Heart left ventricle (tissue), 16 donors: ENCODE measurements at regions not wholly inside any gene's neighbourhood (a gene's known extent, or its start where the extent isn't known, plus 50 kb on each side); places are given as distances from the start of the nearest gene placed in this dataset.
A peak's percentile ranks its signal among the peaks of the same experiment; 100 is the strongest.

Source experiments
- ATAC-seq, 4 donors: fragments of 200-7000 bp; cut with Tn5 transposase; one replicate each; pipeline ENCODE4 v1.9.1; 2020 to 2022; ENCODE audit warnings: moderate library complexity in 4 of 4, mild to moderate bottlenecking in 3 of 4, moderate number of reproducible peaks in 1 of 4
- DNase-seq, 5 donors: peaks; one replicate each; pipeline ENCODE4 v3.0.0-alpha.2; 2020
- H3K27ac ChIP-seq, 12 donors: fragments of 200-600 bp; sonication (generic) in 4 of 12; one replicate each; pipeline versions ENCODE4 v1.5.0 to v1.8.0; 2016 to 2022; ENCODE audit warnings: mild to moderate bottlenecking in 2 of 12
- H3K27me3 ChIP-seq, 9 donors: fragments of 200-600 bp; sonication (generic) in 2 of 9; one replicate each; pipeline versions ENCODE4 v1.5.1 to v1.8.0; 2016 to 2022; ENCODE audit warnings: mild to moderate bottlenecking in 3 of 9
- H3K36me3 ChIP-seq, 9 donors: fragments of 200-600 bp; sonication (generic) in 2 of 9; one replicate each; pipeline versions ENCODE4 v1.5.0 to v1.8.0; 2018 to 2022; ENCODE audit warnings: mild to moderate bottlenecking in 2 of 9
- H3K4me1 ChIP-seq, 12 donors: fragments of 200-600 bp; sonication (generic) in 4 of 12; one replicate each; pipeline versions ENCODE4 v1.5.0 to v1.8.0; 2016 to 2022; ENCODE audit warnings: mild to moderate bottlenecking in 3 of 12
- H3K4me3 ChIP-seq, 12 donors: fragments of 200-600 bp; sonication (generic) in 4 of 12; one replicate each; pipeline versions ENCODE4 v1.5.0 to v1.8.0; 2017 to 2022; ENCODE audit warnings: mild to moderate bottlenecking in 9 of 12, moderate library complexity in 4 of 12
- H3K9me3 ChIP-seq, 12 donors: fragments of 200-600 bp; sonication (generic) in 4 of 12; one replicate each; pipeline versions ENCODE4 v1.5.0 to v1.8.0; 2016 to 2022; ENCODE audit warnings: mild to moderate bottlenecking in 1 of 12
- POLR2A ChIP-seq, 2 donors: fragments of 450-650 bp; IDR thresholded peaks; one replicate each; pipeline ENCODE4 v1.6.1; 2017; ENCODE audit warnings: antibody characterized with exemption in 2 of 2, mild to moderate bottlenecking in 2 of 2, moderate library complexity in 2 of 2
- WGBS, 4 donors: extraction: QIAGEN DNeasy Blood & Tissue Kit in 2 of 4; methylation state at CpG; one replicate each; pipeline versions ENCODE4 v1.1.5 to v1.1.7; 2013 to 2018; 5-methylcytosine and 5-hydroxymethylcytosine counted together
- intact Hi-C, 10 donors: fragments of 100-400 bp; cut with DNase I; formaldehyde crosslinking; loops; one replicate each; pipeline versions ENCODE4 v1.11.1 to v1.14.2; 2022
- TF ChIP-seq, protein P1 (sequence below), 12 donors: fragments of 200-600 bp; sonication (generic) in 4 of 12; IDR thresholded peaks; one replicate each; pipeline versions ENCODE4 v1.5.0 to v1.8.0; 2018 to 2022; ENCODE audit warnings: antibody characterized with exemption in 12 of 12, mild to moderate bottlenecking in 5 of 12
- donor health status: ischemic (EF 13 %, LVEDD 7.1; RV severe dilation, severe dysfunction).
- donor health status: healthy with polysubstance abuse.
- donor health status: DM: no; HTN: yes; CAD: no.
- donor health status: DM: no; HTN: no; CAD: no.
- donor health status: ischemic (EF 25% LVEDD 6.9; RV normal size, moderate dysfunction).
- donor health status: ischemic (EF 25% LVEDD 5.7; RV mildly dilated, moderate dysfunction).
- donor health status: healthy.
- donor health status: DM: yes; HTN: yes; CAD: no.
- donor health status: ischemic (EF 35%, LVEDD 5.7; RV mildly dilated, moderate dysfunction).
- donor health status: nonischemic (EF 11% LVEDD 7.7; RV severe dilation, severe dysfunction).
- donor health status: DM: yes; HTN: yes; CAD: no.
- donor health status: PGD.
- donor health status: ischemic (EF 29% LVEDD 5.4; RV normal size, mild dysfunction).
- donor health status: nonischemic (EF 23%, LVEDD 6.1; RV moderate dilation, normal function).

DNA sequence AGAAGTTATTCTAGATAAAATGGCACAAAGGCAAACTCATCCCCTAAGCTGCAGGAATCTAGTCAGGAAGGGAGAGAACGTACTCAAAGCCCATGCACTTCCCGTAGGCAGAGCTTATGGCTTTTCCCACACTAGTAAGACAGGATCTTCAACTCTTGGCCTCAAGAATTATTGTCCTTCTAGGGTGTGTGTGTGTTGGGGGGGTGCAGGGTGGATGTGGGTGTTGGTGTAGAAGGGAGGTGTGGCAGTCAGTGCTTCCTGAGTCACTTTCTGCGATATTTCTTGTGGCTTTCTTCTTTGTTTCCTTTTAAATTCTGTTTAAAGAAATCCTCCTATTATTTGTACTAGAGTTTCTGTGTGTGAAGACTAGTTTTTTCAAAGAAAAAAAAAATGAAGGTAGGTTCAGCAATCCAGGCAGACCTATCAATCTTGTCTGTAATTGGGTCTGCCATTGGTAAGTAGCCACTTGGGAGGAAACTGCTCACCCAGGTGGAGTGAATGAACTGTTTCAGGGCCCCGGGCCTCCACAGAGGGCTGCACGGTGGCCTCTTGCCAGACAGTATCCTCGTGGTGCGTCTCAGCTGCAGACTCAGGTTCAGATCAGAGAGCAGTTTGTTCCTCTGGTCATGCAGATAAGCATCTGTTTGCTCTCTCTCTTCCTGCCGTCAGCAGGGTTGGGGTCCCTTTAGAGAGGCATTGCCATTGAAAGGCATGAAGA lies 131.9 kb downstream of the NPR3 start:
- ATAC-seq (peak in 3 of 4 donors; percentile 42 to 64 (median 52)), DNase-seq (no peak)
- WGBS, 4 donors: 42 to 68% (median 55%) methylated on average over 8 of the region's 8 CpGs
- Histone ChIP-seq H3K27me3 (no peaks in the 10 kb centered on the region), H3K9me3 (no peaks in the 10 kb centered on the region), H3K4me3 (no peak overlapping the region), H3K27ac (no peak overlapping the region), H3K4me1 (peaks cover 0 to 8% (median 0%) of the 10 kb centered on the region in 12 donors), H3K36me3 (no peaks in the 10 kb centered on the region)
- no peak for TF ChIP-seq POLR2A (IDR thresholded peaks at IDR 0.05)
- TF ChIP-seq, protein P1, sequence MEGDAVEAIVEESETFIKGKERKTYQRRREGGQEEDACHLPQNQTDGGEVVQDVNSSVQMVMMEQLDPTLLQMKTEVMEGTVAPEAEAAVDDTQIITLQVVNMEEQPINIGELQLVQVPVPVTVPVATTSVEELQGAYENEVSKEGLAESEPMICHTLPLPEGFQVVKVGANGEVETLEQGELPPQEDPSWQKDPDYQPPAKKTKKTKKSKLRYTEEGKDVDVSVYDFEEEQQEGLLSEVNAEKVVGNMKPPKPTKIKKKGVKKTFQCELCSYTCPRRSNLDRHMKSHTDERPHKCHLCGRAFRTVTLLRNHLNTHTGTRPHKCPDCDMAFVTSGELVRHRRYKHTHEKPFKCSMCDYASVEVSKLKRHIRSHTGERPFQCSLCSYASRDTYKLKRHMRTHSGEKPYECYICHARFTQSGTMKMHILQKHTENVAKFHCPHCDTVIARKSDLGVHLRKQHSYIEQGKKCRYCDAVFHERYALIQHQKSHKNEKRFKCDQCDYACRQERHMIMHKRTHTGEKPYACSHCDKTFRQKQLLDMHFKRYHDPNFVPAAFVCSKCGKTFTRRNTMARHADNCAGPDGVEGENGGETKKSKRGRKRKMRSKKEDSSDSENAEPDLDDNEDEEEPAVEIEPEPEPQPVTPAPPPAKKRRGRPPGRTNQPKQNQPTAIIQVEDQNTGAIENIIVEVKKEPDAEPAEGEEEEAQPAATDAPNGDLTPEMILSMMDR (IDR thresholded peaks at IDR 0.05): no peak
- intact Hi-C loops: loop anchor here in 2 of 10 donors (10.0 kb wide), 2 partner anchors 128 to 138 kb away; partner anchors contain the start of gene NPR3 (in 1 of the 2)

DNA sequence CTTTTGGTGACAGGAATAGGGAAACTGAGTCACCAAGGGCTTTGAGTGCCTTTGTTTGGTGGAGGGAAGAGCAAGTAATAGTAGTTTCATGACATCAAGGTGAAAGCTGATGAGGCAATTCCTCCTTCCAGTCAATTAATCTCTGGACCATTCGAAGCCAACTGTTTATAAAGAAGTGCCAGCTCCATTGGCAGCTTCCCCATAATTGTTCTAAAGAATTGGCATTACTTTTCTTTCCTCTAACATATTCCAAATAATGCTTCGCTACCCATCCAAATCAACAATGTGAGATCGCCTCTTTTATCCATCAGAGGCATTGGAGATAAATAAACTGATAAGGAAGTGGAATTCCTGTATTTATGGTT lies 132.4 kb downstream of the NPR3 start:
- ATAC-seq (no peak), DNase-seq (no peak)
- no peaks in the 10 kb centered on the region for H3K9me3 ChIP-seq
- intact Hi-C loops: loop anchor here in 2 of 10 donors (10.0 kb wide), 2 partner anchors 129 to 139 kb away; partner anchors contain the start of gene NPR3 (in 1 of the 2)
- H3K36me3 ChIP-seq: no peaks in the 10 kb centered on the region
- TF ChIP-seq POLR2A (IDR thresholded peaks at IDR 0.05): no peak
- TF ChIP-seq, protein P1 (IDR thresholded peaks at IDR 0.05): no peak
- H3K4me1 ChIP-seq: peaks cover 0 to 8% (median 0%) of the 10 kb centered on the region in 12 donors
- no peak overlapping the region for H3K4me3 ChIP-seq
- H3K27ac ChIP-seq: no peak overlapping the region
- WGBS, 4 donors: 65 to 81% (median 71%) methylated on average over 3 of the region's 3 CpGs
- H3K27me3 ChIP-seq: no peaks in the 10 kb centered on the region

DNA sequence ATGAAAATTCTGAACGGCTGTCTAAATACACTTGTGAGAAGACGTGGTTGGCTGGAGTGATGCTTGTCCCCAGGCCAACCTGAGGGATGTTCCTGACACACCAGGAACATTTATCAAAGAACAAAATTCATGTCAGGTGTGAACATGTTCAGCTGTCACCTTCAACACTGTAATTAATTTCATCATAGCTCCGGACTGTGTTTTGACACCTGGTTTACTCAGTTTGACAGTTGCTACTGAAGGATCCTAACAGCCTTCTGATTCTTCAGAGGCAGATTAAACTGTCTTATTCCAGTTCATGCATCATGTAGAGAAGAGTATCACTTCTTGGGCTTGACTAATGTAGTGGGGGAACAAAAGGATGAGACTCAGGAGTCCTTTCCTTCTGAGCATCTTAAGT lies 134.1 kb downstream of the NPR3 start:
- Histone ChIP-seq H3K27me3 (no peaks in the 10 kb centered on the region), H3K27ac (no peak overlapping the region), H3K4me3 (no peak overlapping the region), H3K4me1 (peaks cover 0 to 4% (median 0%) of the 10 kb centered on the region in 12 donors), H3K36me3 (peaks cover 0 to 3% (median 0%) of the 10 kb centered on the region in 9 donors), H3K9me3 (no peaks in the 10 kb centered on the region)
- ATAC-seq (no peak), DNase-seq (no peak)
- TF ChIP-seq POLR2A (IDR thresholded peaks at IDR 0.05): no peak
- TF ChIP-seq, protein P1 (IDR thresholded peaks at IDR 0.05): no peak
- WGBS, 4 donors: 75 to 84% (median 81%) methylated on average over 3 of the region's 3 CpGs
- intact Hi-C loops: loop anchor here in 2 of 10 donors (10.0 kb wide), 2 partner anchors 130 to 140 kb away; partner anchors contain the start of gene NPR3 (in 1 of the 2)

DNA sequence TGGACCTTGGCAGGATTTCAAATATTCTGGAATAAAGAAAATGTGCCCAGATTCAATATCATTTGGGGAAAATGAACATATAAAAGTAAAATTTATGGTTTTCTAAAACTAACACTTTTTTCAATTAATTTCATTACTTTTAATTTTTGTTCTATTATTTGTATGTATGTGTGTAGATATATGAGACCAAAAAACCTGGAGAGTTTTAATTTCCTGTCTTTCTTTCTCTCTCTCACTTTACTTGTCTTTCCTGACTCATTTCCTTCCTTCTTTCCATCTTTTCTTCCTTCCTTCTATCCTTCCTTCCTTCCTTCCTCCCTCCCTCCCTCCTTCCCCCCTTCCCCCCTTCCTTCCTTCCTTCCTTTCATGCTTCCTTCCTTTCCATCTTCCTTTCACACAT lies 137.0 kb downstream of the NPR3 start:
- no peak overlapping the region for H3K27ac ChIP-seq
- intact Hi-C loops: loop anchor here in 2 of 10 donors (10.0 kb wide), 2 partner anchors 133 to 143 kb away; partner anchors contain the start of gene NPR3 (in 1 of the 2)
- DNase-seq (no peak), ATAC-seq (no peak)
- no peaks in the 10 kb centered on the region for H3K27me3 ChIP-seq
- H3K4me1 ChIP-seq: peaks cover 0 to 9% (median 0%) of the 10 kb centered on the region in 12 donors
- H3K36me3 ChIP-seq: peaks cover 0 to 4% (median 0%) of the 10 kb centered on the region in 9 donors
- no peaks in the 10 kb centered on the region for H3K9me3 ChIP-seq
- TF ChIP-seq POLR2A (IDR thresholded peaks at IDR 0.05): no peak
- TF ChIP-seq, protein P1 (IDR thresholded peaks at IDR 0.05): no peak
- no peak overlapping the region for H3K4me3 ChIP-seq
